ENCODE measurements at regions not wholly inside any gene's neighbourhood (a gene's known extent, or its start where the extent isn't known, plus 50 kb on each side); places are given as distances from the start of the nearest gene placed in this dataset.

GRCh38 chr1:79694241-79694640 lies 687.7 kb upstream of the ADGRL4 start:
- Histone ChIP-seq H3K27ac (no peak overlapping the region), H3K27me3 (no peaks in the 10 kb centered on the region), H3K9me3 (no peaks in the 10 kb centered on the region), H3K4me3 (no peak overlapping the region), H3K36me3 (ENCODE audit: low read depth, missing control alignments) (no peaks in the 10 kb centered on the region), H3K4me1 (no peaks in the 10 kb centered on the region)
- intact Hi-C loops (cut with DNase I; ENCODE audit: low total_unique reads) = no loop called here
- 59 to 62% methylated on average over 1 of the region's 1 CpG for WGBS, 2 donors
- DNase-seq = no peak
- TF ChIP-seq CTCF (IDR thresholded peaks at IDR 0.05) (no peak), POLR2A (IDR thresholded peaks at IDR 0.05) (no peak)

GRCh38 chr1:79693441-79694114 lies 687.0 kb upstream of the ADGRL4 start:
- TF ChIP-seq POLR2A (IDR thresholded peaks at IDR 0.05) = no peak
- TF ChIP-seq CTCF (IDR thresholded peaks at IDR 0.05) = no peak
- Histone ChIP-seq H3K27me3 (no peaks in the 10 kb centered on the region), H3K4me1 (no peaks in the 10 kb centered on the region), H3K36me3 (ENCODE audit: low read depth, missing control alignments) (no peaks in the 10 kb centered on the region), H3K4me3 (no peak overlapping the region), H3K9me3 (no peaks in the 10 kb centered on the region), H3K27ac (no peak overlapping the region)
- DNase-seq = no peak
- intact Hi-C loops (cut with DNase I; ENCODE audit: low total_unique reads) = no loop called here
- 40 to 53% methylated on average over 2 of the region's 2 CpGs for WGBS, 2 donors

DNA sequence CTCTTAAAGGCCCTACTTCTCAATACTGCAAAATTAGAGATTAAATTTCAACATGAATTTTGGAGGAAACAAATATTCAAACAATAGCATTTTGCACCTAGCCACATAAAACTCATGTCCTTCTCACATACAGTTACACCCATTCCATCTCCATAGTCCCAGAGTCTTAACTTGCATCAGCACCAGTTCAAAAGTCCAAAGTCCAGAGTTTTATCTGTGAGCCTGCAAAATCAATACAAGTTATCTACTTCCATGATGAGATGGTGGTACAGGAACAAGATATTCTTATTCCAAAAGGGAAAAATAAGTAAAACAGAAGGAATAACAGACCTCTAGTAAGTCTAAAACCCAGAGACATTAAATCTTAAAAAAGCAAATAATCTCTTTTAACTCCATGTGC lies 686.0 kb upstream of the ADGRL4 start:
- no peaks in the 10 kb centered on the region for H3K9me3 ChIP-seq
- H3K27ac ChIP-seq = no peak overlapping the region
- H3K4me3 ChIP-seq = no peak overlapping the region
- no peak for DNase-seq
- H3K27me3 ChIP-seq = no peaks in the 10 kb centered on the region
- no peak for TF ChIP-seq POLR2A (IDR thresholded peaks at IDR 0.05)
- TF ChIP-seq CTCF (IDR thresholded peaks at IDR 0.05) = no peak
- H3K36me3 ChIP-seq (ENCODE audit: low read depth, missing control alignments) = no peaks in the 10 kb centered on the region
- intact Hi-C loops (cut with DNase I; ENCODE audit: low total_unique reads) = no loop called here
- no peaks in the 10 kb centered on the region for H3K4me1 ChIP-seq

- WGBS, 2 donors = 83 to 85% methylated on average over 2 of the region's 2 CpGs
- H3K4me1 ChIP-seq = no peaks in the 10 kb centered on the region
- H3K27ac ChIP-seq = no peak overlapping the region
- TF ChIP-seq POLR2A (IDR thresholded peaks at IDR 0.05) (no peak), CTCF (IDR thresholded peaks at IDR 0.05) (no peak)
- H3K27me3 ChIP-seq = no peaks in the 10 kb centered on the region
- intact Hi-C loops (cut with DNase I; ENCODE audit: low total_unique reads) = no loop called here
- no peak for DNase-seq
- no peak overlapping the region for H3K4me3 ChIP-seq
- H3K9me3 ChIP-seq = no peaks in the 10 kb centered on the region
- H3K36me3 ChIP-seq (ENCODE audit: low read depth, missing control alignments) = no peaks in the 10 kb centered on the region
Observed at GRCh38 chr1:79688932-79689331, 682.4 kb upstream of the ADGRL4 start.

GRCh38 chr1:79683420-79683819 lies 676.9 kb upstream of the ADGRL4 start:
- Histone ChIP-seq H3K27me3 (no peaks in the 10 kb centered on the region), H3K9me3 (no peaks in the 10 kb centered on the region), H3K4me3 (no peak overlapping the region), H3K36me3 (ENCODE audit: low read depth, missing control alignments) (no peaks in the 10 kb centered on the region), H3K4me1 (no peaks in the 10 kb centered on the region), H3K27ac (no peak overlapping the region)
- DNase-seq = no peak
- TF ChIP-seq CTCF (IDR thresholded peaks at IDR 0.05) (no peak), POLR2A (IDR thresholded peaks at IDR 0.05) (no peak)
- intact Hi-C loops (cut with DNase I; ENCODE audit: low total_unique reads) = no loop called here
